ENCODE measurements at regions not wholly inside any gene's neighbourhood (a gene's known extent, or its start where the extent isn't known, plus 50 kb on each side); places are given as distances from the start of the nearest gene placed in this dataset.

- TF ChIP-seq CTCF (IDR thresholded peaks at IDR 0.05), result no peak
- no peaks in the 10 kb centered on the region for H3K36me3 ChIP-seq
- no peaks in the 10 kb centered on the region for H3K27me3 ChIP-seq
- H3K27ac ChIP-seq, result no peak overlapping the region
- H3K9me3 ChIP-seq, result no peaks in the 10 kb centered on the region
- DNase-seq (ENCODE audit: low spot score in 2 of 2), result no peak
- H3K4me1 ChIP-seq, result no peaks in the 10 kb centered on the region
- intact Hi-C loops (cut with DNase I), result no loop called here
- H3K4me3 ChIP-seq, result no peak overlapping the region
Observed at GRCh38 chr7:46636022-46636421, 715.0 kb upstream of the IGFBP3 start.

GRCh38 chr7:46633630-46634240 is 712.7 kb upstream of the IGFBP3 start:
- Histone ChIP-seq H3K4me3 (no peak overlapping the region), H3K9me3 (no peaks in the 10 kb centered on the region), H3K27ac (no peak overlapping the region), H3K36me3 (no peaks in the 10 kb centered on the region), H3K27me3 (no peaks in the 10 kb centered on the region), H3K4me1 (no peaks in the 10 kb centered on the region)
- no peak for TF ChIP-seq CTCF (IDR thresholded peaks at IDR 0.05)
- no peak for DNase-seq (ENCODE audit: low spot score in 2 of 2)
- intact Hi-C loops (cut with DNase I), result no loop called here

DNA sequence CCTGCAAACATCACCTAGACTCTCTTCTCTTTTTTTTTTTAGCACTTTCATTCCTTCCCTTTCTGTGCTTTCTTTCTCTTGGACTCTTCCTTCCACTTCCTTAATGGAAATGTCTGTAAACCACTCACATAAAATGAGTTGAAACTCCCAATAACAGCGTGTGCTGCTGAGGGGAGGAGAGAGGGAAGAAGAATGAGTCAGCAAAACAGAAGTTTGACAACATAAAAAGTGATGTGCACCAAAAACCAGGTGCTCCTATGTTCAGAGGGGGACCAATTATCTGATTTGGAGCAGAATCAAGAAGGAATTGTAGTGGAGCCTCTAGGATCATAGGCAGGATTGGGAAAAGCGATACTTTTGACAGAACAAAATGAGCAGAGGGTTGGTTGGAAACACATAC is 712.1 kb upstream of the IGFBP3 start:
- Histone ChIP-seq H3K36me3 (no peaks in the 10 kb centered on the region), H3K4me3 (no peak overlapping the region), H3K4me1 (no peaks in the 10 kb centered on the region), H3K27me3 (no peaks in the 10 kb centered on the region), H3K9me3 (no peaks in the 10 kb centered on the region), H3K27ac (no peak overlapping the region)
- intact Hi-C loops (cut with DNase I), result no loop called here
- TF ChIP-seq CTCF (IDR thresholded peaks at IDR 0.05), result no peak
- DNase-seq (ENCODE audit: low spot score in 2 of 2), result no peak

DNA sequence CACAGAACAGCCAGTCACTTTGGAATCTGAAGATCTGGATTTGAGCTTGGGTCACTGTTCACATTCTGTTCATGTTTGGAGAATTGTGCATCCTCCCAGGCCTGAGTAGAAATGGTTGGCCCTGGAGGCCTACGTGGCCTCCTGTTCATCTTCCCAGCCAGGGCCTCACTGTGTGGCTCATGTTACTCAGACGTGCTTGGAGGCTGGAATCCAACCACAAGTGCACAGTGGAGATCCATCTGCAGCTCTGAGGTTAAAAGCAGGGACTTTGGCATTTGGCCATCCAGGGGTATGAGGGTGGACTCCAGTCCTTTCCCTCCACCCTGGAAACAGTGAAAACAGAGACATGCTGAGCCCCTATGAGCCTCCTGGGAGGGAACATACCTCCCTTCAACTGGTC is 709.0 kb upstream of the IGFBP3 start:
- Histone ChIP-seq H3K36me3 (no peaks in the 10 kb centered on the region), H3K27me3 (no peaks in the 10 kb centered on the region), H3K9me3 (no peaks in the 10 kb centered on the region), H3K27ac (no peak overlapping the region), H3K4me3 (no peak overlapping the region), H3K4me1 (no peaks in the 10 kb centered on the region)
- intact Hi-C loops (cut with DNase I), result no loop called here
- no peak for TF ChIP-seq CTCF (IDR thresholded peaks at IDR 0.05)
- no peak for DNase-seq (ENCODE audit: low spot score in 2 of 2)

GRCh38 chr7:46628389-46628788 is 707.3 kb upstream of the IGFBP3 start:
- no peak for TF ChIP-seq CTCF (IDR thresholded peaks at IDR 0.05)
- H3K4me3 ChIP-seq, result no peak overlapping the region
- H3K9me3 ChIP-seq, result no peaks in the 10 kb centered on the region
- no peaks in the 10 kb centered on the region for H3K36me3 ChIP-seq
- intact Hi-C loops (cut with DNase I), result no loop called here
- H3K27me3 ChIP-seq, result no peaks in the 10 kb centered on the region
- no peaks in the 10 kb centered on the region for H3K4me1 ChIP-seq
- no peak overlapping the region for H3K27ac ChIP-seq
- DNase-seq (ENCODE audit: low spot score in 2 of 2), result no peak

All from ascending aorta (tissue), 2 donors.